Natural killer cell (primary cell): ENCODE measurements at regions not wholly inside any gene's neighbourhood (a gene's known extent, or its start where the extent isn't known, plus 50 kb on each side); places are given as distances from the start of the nearest gene placed in this dataset.

Experiments
- ATAC-seq, 3 donors: fragments of 150-1000 bp in 2 of 3; fragments of 200-7000 bp in 1 of 3; cut with Tn5 transposase; 1 replicate in 1 of 3; 2 replicates in 2 of 3; pipeline ENCODE4 v1.10.0; 2021; ENCODE audit warnings: mild to moderate bottlenecking in 2 of 3, moderate library complexity in 2 of 3
- DNase-seq, 2 donors: peaks; one replicate each; pipeline versions ENCODE4 v3.0.0 to v3.0.0-alpha.2; 2013 to 2021; ENCODE audit warnings: mixed read lengths in 1 of 2
- H3K27ac ChIP-seq: one replicate; pipeline ENCODE4 v1.5.1; 2013; ENCODE audit warnings: mild to moderate bottlenecking, low read length
- H3K27me3 ChIP-seq: one replicate; pipeline ENCODE4 v1.6.1; 2013; ENCODE audit warnings: low read length; ENCODE audit not compliant: control insufficient read depth, insufficient read depth
- H3K36me3 ChIP-seq: one replicate; pipeline ENCODE4 v1.6.1; 2013; ENCODE audit warnings: low read length; ENCODE audit not compliant: control insufficient read depth, insufficient read depth
- H3K4me1 ChIP-seq: one replicate; pipeline ENCODE4 v1.6.1; 2013; ENCODE audit warnings: low read length; ENCODE audit not compliant: control insufficient read depth, insufficient read depth
- H3K4me3 ChIP-seq: one replicate; pipeline ENCODE4 v1.5.1; 2013; ENCODE audit warnings: low read length
- H3K9me3 ChIP-seq: one replicate; pipeline ENCODE4 v1.6.1; 2013; ENCODE audit warnings: low read length; ENCODE audit not compliant: control insufficient read depth, insufficient read depth
- H3K27ac Mint-ChIP-seq, 2 donors: one replicate each; pipeline ENCODE4 v1.8.0; 2022; ENCODE audit warnings: mild to moderate bottlenecking in 2 of 2, mixed read lengths in 2 of 2, moderate library complexity in 1 of 2
- H3K27me3 Mint-ChIP-seq, 2 donors: one replicate each; pipeline ENCODE4 v1.8.0; 2022; ENCODE audit warnings: low read depth in 2 of 2, mixed read lengths in 2 of 2
- H3K36me3 Mint-ChIP-seq: one replicate; pipeline ENCODE4 v1.8.0; 2022; ENCODE audit warnings: mixed read lengths
- H3K4me1 Mint-ChIP-seq, 2 donors: one replicate each; pipeline ENCODE4 v1.8.0; 2022; ENCODE audit warnings: mixed read lengths in 2 of 2
- H3K4me3 Mint-ChIP-seq: one replicate; pipeline ENCODE4 v1.8.0; 2022; ENCODE audit warnings: mild to moderate bottlenecking, moderate library complexity, mixed read lengths
- H3K9me3 Mint-ChIP-seq, 2 donors: one replicate each; pipeline ENCODE4 v1.8.0; 2022; ENCODE audit warnings: mixed read lengths in 2 of 2
- CTCF ChIP-seq: fragments of 200-600 bp; IDR thresholded peaks from one replicate; pipeline ENCODE4 v1.8.0; 2022; ENCODE audit warnings: antibody characterized with exemption
- WGBS: methylation state at CpG from one replicate; pipeline ENCODE4 v1.1.7; 2013; ENCODE audit warnings: missing lambda C conversion rate; ENCODE audit not compliant: insufficient coverage; 5-methylcytosine and 5-hydroxymethylcytosine counted together
- intact Hi-C: fragments of 100-400 bp; cut with micrococcal nuclease; formaldehyde crosslinking; loops from one replicate; pipeline ENCODE4 v1.14.2; 2022

- Mint-ChIP-seq H3K4me3 (no peak overlapping the region), H3K27me3 (no peaks in the 10 kb centered on the region), H3K4me1 (no peaks in the 10 kb centered on the region), H3K36me3 (no peaks in the 10 kb centered on the region), H3K27ac (no peak overlapping the region), H3K9me3 (peaks cover 0 to 4% of the 10 kb centered on the region in 2 donors)
- Histone ChIP-seq H3K36me3 (no peaks in the 10 kb centered on the region), H3K27me3 (no peaks in the 10 kb centered on the region), H3K4me1 (no peaks in the 10 kb centered on the region), H3K9me3 (no peaks in the 10 kb centered on the region), H3K27ac (no peak overlapping the region), H3K4me3 (no peak overlapping the region)
- WGBS, result 86% methylated on average over 4 of the region's 6 CpGs
- ATAC-seq (no peak), DNase-seq (no peak)
- intact Hi-C loops, result no loop called here
- no peak for TF ChIP-seq CTCF
Measured at GRCh38 chr5:89981878-89982773, 427.4 kb downstream of the CETN3 start.

GRCh38 chr5:89981021-89981420 is 428.5 kb downstream of the CETN3 start:
- no peaks in the 10 kb centered on the region for H3K27me3 Mint-ChIP-seq
- Histone ChIP-seq H3K4me1 (no peaks in the 10 kb centered on the region), H3K27me3 (no peaks in the 10 kb centered on the region), H3K27ac (no peak overlapping the region), H3K36me3 (no peaks in the 10 kb centered on the region), H3K4me3 (no peak overlapping the region), H3K9me3 (no peaks in the 10 kb centered on the region)
- H3K27ac Mint-ChIP-seq, result no peak overlapping the region
- H3K36me3 Mint-ChIP-seq, result no peaks in the 10 kb centered on the region
- intact Hi-C loops, result no loop called here
- no peak for TF ChIP-seq CTCF
- ATAC-seq (no peak), DNase-seq (no peak)
- H3K9me3 Mint-ChIP-seq, result peaks cover 0 to 4% of the 10 kb centered on the region in 2 donors
- WGBS, result 73% methylated on average over 1 of the region's 2 CpGs
- no peaks in the 10 kb centered on the region for H3K4me1 Mint-ChIP-seq
- H3K4me3 Mint-ChIP-seq, result no peak overlapping the region

GRCh38 chr5:89973516-89973915 is 436.0 kb downstream of the CETN3 start:
- peaks cover 8 to 9% of the 10 kb centered on the region in 2 donors for H3K9me3 Mint-ChIP-seq

More at GRCh38 chr5:89973516-89973915, 436.0 kb downstream of the CETN3 start:
- ATAC-seq, result no peak
- no peak overlapping the region for H3K27ac ChIP-seq
- H3K27me3 Mint-ChIP-seq, result no peaks in the 10 kb centered on the region
- intact Hi-C loops, result no loop called here
- H3K4me1 ChIP-seq, result no peaks in the 10 kb centered on the region
- TF ChIP-seq CTCF, result no peak
- no peaks in the 10 kb centered on the region for H3K36me3 Mint-ChIP-seq
- H3K27me3 ChIP-seq, result no peaks in the 10 kb centered on the region
- no peak overlapping the region for H3K4me3 ChIP-seq
- 92% methylated on average over 2 of the region's 2 CpGs for WGBS
- no peak overlapping the region for H3K4me3 Mint-ChIP-seq
- no peak for DNase-seq
- H3K36me3 ChIP-seq, result no peaks in the 10 kb centered on the region
- H3K27ac Mint-ChIP-seq, result no peak overlapping the region
- H3K9me3 ChIP-seq, result no peaks in the 10 kb centered on the region
- H3K4me1 Mint-ChIP-seq, result no peaks in the 10 kb centered on the region
